GM21576 (cell line): ENCODE measurements at regions not wholly inside any gene's neighbourhood (a gene's known extent, or its start where the extent isn't known, plus 50 kb on each side); places are given as distances from the start of the nearest gene placed in this dataset.
"Not testable (repeated sequence)": the region's sequence is repeated elsewhere in the genome, so short reads cannot be mapped to it uniquely, and the experiment has no call there.

ENCODE experiments used
- ATAC-seq: cut with Tn5 transposase; IDR thresholded peaks from one replicate; pipeline ENCODE4 v1.9.1; 2021; ENCODE audit warnings: mild to moderate bottlenecking, moderate library complexity; ENCODE audit not compliant: unreplicated experiment

- no peak for ATAC-seq
Observed at GRCh38 chr1:69058454-69058853, 509.3 kb upstream of the LRRC7 start.

- ATAC-seq, result no peak
Observed at GRCh38 chr1:69070660-69071373, 496.9 kb upstream of the LRRC7 start.

GRCh38 chr1:69073176-69073575, 494.5 kb upstream of the LRRC7 start:
- no peak for ATAC-seq

GRCh38 chr1:69076631-69077030, 491.1 kb upstream of the LRRC7 start:
- ATAC-seq, result no peak

- ATAC-seq, result no peak
Observed at GRCh38 chr1:69077198-69077597, 490.5 kb upstream of the LRRC7 start.

GRCh38 chr1:69077633-69078032, 490.1 kb upstream of the LRRC7 start:
- ATAC-seq, result no peak

GRCh38 chr1:69081668-69082067, 486.1 kb upstream of the LRRC7 start:
- no peak for ATAC-seq

GRCh38 chr1:69082312-69082711, 485.4 kb upstream of the LRRC7 start:
- no peak for ATAC-seq

GRCh38 chr1:69086148-69086547, 481.6 kb upstream of the LRRC7 start:
- no peak for ATAC-seq

GRCh38 chr1:69088571-69088970, 479.2 kb upstream of the LRRC7 start:
- ATAC-seq, result no peak

- no peak for ATAC-seq
Observed at GRCh38 chr1:69090170-69090569, 477.6 kb upstream of the LRRC7 start.

GRCh38 chr1:69090752-69091151, 477.0 kb upstream of the LRRC7 start:
- no peak for ATAC-seq

GRCh38 chr1:69102058-69102457, 465.7 kb upstream of the LRRC7 start:
- ATAC-seq, result not testable (repeated sequence)

- ATAC-seq, result no peak
Observed at GRCh38 chr1:69103213-69103612, 464.5 kb upstream of the LRRC7 start.

GRCh38 chr1:69103705-69104385, 463.9 kb upstream of the LRRC7 start:
- ATAC-seq, result no peak

- no peak for ATAC-seq
Observed at GRCh38 chr1:69104894-69105293, 462.8 kb upstream of the LRRC7 start.

GRCh38 chr1:69109277-69109676, 458.4 kb upstream of the LRRC7 start:
- no peak for ATAC-seq

GRCh38 chr1:69110851-69111250, 456.9 kb upstream of the LRRC7 start:
- ATAC-seq, result no peak

GRCh38 chr1:69120126-69120741, 447.5 kb upstream of the LRRC7 start:
- ATAC-seq, result not testable (repeated sequence)

GRCh38 chr1:69120817-69121216, 446.9 kb upstream of the LRRC7 start:
- no peak for ATAC-seq

- no peak for ATAC-seq
Observed at GRCh38 chr1:69121723-69122122, 446.0 kb upstream of the LRRC7 start.

GRCh38 chr1:69122373-69122772, 445.3 kb upstream of the LRRC7 start:
- no peak for ATAC-seq
